ENCODE measurements at regions not wholly inside any gene's neighbourhood (a gene's known extent, or its start where the extent isn't known, plus 50 kb on each side); places are given as distances from the start of the nearest gene placed in this dataset.

- no peak for TF ChIP-seq POLR2A (IDR thresholded peaks at IDR 0.05)
- TF ChIP-seq POLR2AphosphoS5 (IDR thresholded peaks at IDR 0.05; ENCODE audit: insufficient read depth in 1 of 2, low read depth in 1 of 2), result no peak
- no peak for TF ChIP-seq CTCF (IDR thresholded peaks at IDR 0.05)
Measured at GRCh38 chr18:47317824-47318508, 66.5 kb upstream of the SKOR2 start.

All from vagina (tissue), 2 donors.